Activated CD8-positive, alpha-beta T cell treated with anti-CD3 and anti-CD28 coated beads, Interleukin-2, amount 10 ng/mL, durations not matched to agents 7 days and 5 days (primary cell): ENCODE measurements at regions not wholly inside any gene's neighbourhood (a gene's known extent, or its start where the extent isn't known, plus 50 kb on each side); places are given as distances from the start of the nearest gene placed in this dataset.
"Not testable (repeated sequence)": the region's sequence is repeated elsewhere in the genome, so short reads cannot be mapped to it uniquely, and the experiment has no call there.

Experiments
- ATAC-seq: fragments of 150-1000 bp; cut with Tn5 transposase; one replicate; pipeline ENCODE4 v1.10.0; 2021; ENCODE audit warnings: moderate library complexity
- CTCF ChIA-PET: fragments of 350-600 bp; sonication (Branson Sonifier 250); formaldehyde crosslinking; loops from one replicate; lab custom pipeline; 2021; ENCODE audit warnings: antibody characterized with exemption; lab: Charles Lee
- POLR2A ChIA-PET: fragments of 350-600 bp; sonication (Branson Sonifier 250); formaldehyde crosslinking; loops from one replicate; lab custom pipeline; 2021; ENCODE audit warnings: antibody characterized with exemption; lab: Charles Lee
- DNase-seq: peaks from one replicate; pipeline ENCODE4 v3.0.0-alpha.2; 2020
- H3K27ac Mint-ChIP-seq: one replicate; pipeline ENCODE4 v1.8.0; 2021; ENCODE audit warnings: mild to moderate bottlenecking, mixed read lengths
- H3K27me3 Mint-ChIP-seq: one replicate; pipeline ENCODE4 v1.8.0; 2021; ENCODE audit warnings: low read depth, mixed read lengths
- H3K36me3 Mint-ChIP-seq: one replicate; pipeline ENCODE4 v1.8.0; 2021; ENCODE audit warnings: low read depth, mixed read lengths
- H3K4me1 Mint-ChIP-seq: one replicate; pipeline ENCODE4 v1.8.0; 2021; ENCODE audit warnings: low read depth, mixed read lengths
- H3K4me3 Mint-ChIP-seq: one replicate; pipeline ENCODE4 v1.8.0; 2021; ENCODE audit warnings: mild to moderate bottlenecking, mixed read lengths
- H3K9me3 Mint-ChIP-seq: one replicate; pipeline ENCODE4 v1.8.0; 2022; ENCODE audit warnings: mixed read lengths; ENCODE audit not compliant: insufficient read depth

GRCh38 chrX:40871385-40872082 is 136.2 kb upstream of the MED14 start:
- ChIA-PET CTCF (interaction anchor here (0.6 to 1.7 kb wide), 2 partner anchors 220 to 245 kb away, joined by 3 to 6 read pairs; no protein-coding TSS in a partner anchor), POLR2A (no interaction called here)
- peak overlapping the region; percentile 61 for H3K27ac Mint-ChIP-seq
- no peak for ATAC-seq
- no peaks in the 10 kb centered on the region for H3K36me3 Mint-ChIP-seq
- H3K4me1 Mint-ChIP-seq: peaks cover 5% of the 10 kb centered on the region
- no peaks in the 10 kb centered on the region for H3K9me3 Mint-ChIP-seq
- peaks cover 4% of the 10 kb centered on the region for H3K27me3 Mint-ChIP-seq
- H3K4me3 Mint-ChIP-seq: no peak overlapping the region
- DNase-seq: peak; percentile 19

GRCh38 chrX:40872351-40872750 is 137.0 kb upstream of the MED14 start:
- Mint-ChIP-seq H3K27me3 (peaks cover 2% of the 10 kb centered on the region), H3K9me3 (no peaks in the 10 kb centered on the region), H3K27ac (no peak overlapping the region), H3K4me3 (no peak overlapping the region), H3K36me3 (no peaks in the 10 kb centered on the region), H3K4me1 (peaks cover 5% of the 10 kb centered on the region)
- DNase-seq (no peak), ATAC-seq (no peak)
- ChIA-PET POLR2A (no interaction called here), CTCF (interaction anchor here (1.7 kb wide), 1 partner anchor 244 kb away, joined by 6 read pairs; no protein-coding TSS in a partner anchor)

GRCh38 chrX:40875476-40875875 is 140.1 kb upstream of the MED14 start:
- H3K36me3 Mint-ChIP-seq: no peaks in the 10 kb centered on the region
- POLR2A ChIA-PET: no interaction called here
- no peak overlapping the region for H3K4me3 Mint-ChIP-seq
- H3K4me1 Mint-ChIP-seq: peaks cover 5% of the 10 kb centered on the region
- H3K27ac Mint-ChIP-seq: no peak overlapping the region
- CTCF ChIA-PET: interaction anchor here (1.4 to 1.7 kb wide), 3 partner anchors 81 to 240 kb away, joined by 3 to 5 read pairs (median 3); no protein-coding TSS in a partner anchor
- DNase-seq (no peak), ATAC-seq (no peak)
- no peaks in the 10 kb centered on the region for H3K27me3 Mint-ChIP-seq
- no peaks in the 10 kb centered on the region for H3K9me3 Mint-ChIP-seq

DNA sequence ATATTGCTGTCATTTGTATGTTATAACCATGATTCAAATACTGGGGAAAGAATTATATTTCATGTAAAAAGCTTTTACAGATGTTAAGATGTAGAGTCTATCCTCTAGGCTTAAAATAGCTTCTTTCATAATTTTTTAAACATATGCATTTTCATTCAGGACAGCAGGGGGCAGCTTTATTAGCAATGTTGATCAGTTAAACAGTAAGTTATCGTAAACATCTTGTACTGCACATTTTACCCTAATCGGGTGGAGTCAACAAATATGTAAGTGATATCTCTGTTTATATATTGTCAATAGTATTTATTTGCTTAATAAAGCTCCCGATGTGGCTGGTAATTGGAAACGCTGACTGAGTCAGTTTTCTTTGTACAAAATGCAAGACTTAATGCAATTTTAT is 142.5 kb upstream of the MED14 start:
- ChIA-PET CTCF (interaction anchor here (0.7 to 2.9 kb wide), 15 partner anchors 9 to 334 kb away, joined by 3 to 32 read pairs (median 3); partner anchors contain the start of gene CXorf38), POLR2A (interaction anchor here (0.9 kb wide), 1 partner anchor 207 kb away, joined by 3 read pairs; no protein-coding TSS in a partner anchor)
- Mint-ChIP-seq H3K36me3 (no peaks in the 10 kb centered on the region), H3K4me1 (no peaks in the 10 kb centered on the region), H3K9me3 (no peaks in the 10 kb centered on the region), H3K27ac (no peak overlapping the region), H3K4me3 (no peak overlapping the region), H3K27me3 (no peaks in the 10 kb centered on the region)
- ATAC-seq (no peak), DNase-seq (peak; percentile 23)

- ATAC-seq: no peak
- POLR2A ChIA-PET: no interaction called here
- H3K27ac Mint-ChIP-seq: no peak overlapping the region
Measured at GRCh38 chrX:40878766-40879165, 143.4 kb upstream of the MED14 start.

GRCh38 chrX:40879172-40879571 is 143.8 kb upstream of the MED14 start:
- H3K9me3 Mint-ChIP-seq, H3K36me3 Mint-ChIP-seq, H3K27ac Mint-ChIP-seq, H3K4me1 Mint-ChIP-seq, H3K27me3 Mint-ChIP-seq, ATAC-seq, H3K4me3 Mint-ChIP-seq, DNase-seq, POLR2A ChIA-PET: not testable (repeated sequence)
- CTCF ChIA-PET: interaction anchor here (2.9 kb wide), 1 partner anchor 235 kb away, joined by 32 read pairs; no protein-coding TSS in a partner anchor

More at GRCh38 chrX:40878766-40879165, 143.4 kb upstream of the MED14 start:
- no peaks in the 10 kb centered on the region for H3K27me3 Mint-ChIP-seq
- no peak overlapping the region for H3K4me3 Mint-ChIP-seq
- no peaks in the 10 kb centered on the region for H3K36me3 Mint-ChIP-seq
- no peaks in the 10 kb centered on the region for H3K9me3 Mint-ChIP-seq
- no peak for DNase-seq
- no peaks in the 10 kb centered on the region for H3K4me1 Mint-ChIP-seq
- CTCF ChIA-PET: interaction anchor here (1.2 to 2.9 kb wide), 6 partner anchors 39 to 335 kb away, joined by 3 to 32 read pairs (median 4); partner anchors contain the start of gene CXorf38

DNA sequence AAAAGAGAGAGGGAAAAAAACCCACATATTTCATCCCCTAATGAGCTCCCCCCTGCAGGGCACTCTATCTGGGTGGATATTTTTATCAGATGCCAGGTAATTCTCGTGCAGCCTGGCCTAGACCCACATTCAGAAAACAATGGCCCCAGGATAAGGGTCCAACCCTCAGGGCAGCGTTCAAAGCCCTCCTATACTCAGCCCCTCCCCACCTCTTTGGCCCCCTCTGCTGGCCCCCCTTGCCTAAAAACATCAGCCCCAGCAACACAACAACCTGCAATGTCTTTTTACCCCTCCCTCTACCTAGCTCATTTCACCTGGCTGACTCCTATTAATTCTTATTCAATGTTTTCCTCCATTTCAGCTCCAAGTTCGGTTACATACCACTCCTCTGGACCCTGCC is 145.4 kb upstream of the MED14 start:
- no peaks in the 10 kb centered on the region for H3K27me3 Mint-ChIP-seq
- POLR2A ChIA-PET: no interaction called here
- no peaks in the 10 kb centered on the region for H3K4me1 Mint-ChIP-seq
- ATAC-seq: no peak
- CTCF ChIA-PET: interaction anchor here (0.7 kb wide), 1 partner anchor 235 kb away, joined by 6 read pairs; no protein-coding TSS in a partner anchor
- H3K27ac Mint-ChIP-seq: no peak overlapping the region
- no peaks in the 10 kb centered on the region for H3K9me3 Mint-ChIP-seq
- DNase-seq: no peak
- H3K36me3 Mint-ChIP-seq: no peaks in the 10 kb centered on the region
- H3K4me3 Mint-ChIP-seq: no peak overlapping the region

- Mint-ChIP-seq H3K4me3 (no peak overlapping the region), H3K27me3 (no peaks in the 10 kb centered on the region), H3K36me3 (no peaks in the 10 kb centered on the region), H3K9me3 (no peaks in the 10 kb centered on the region), H3K27ac (no peak overlapping the region), H3K4me1 (peaks cover 2% of the 10 kb centered on the region)
- ATAC-seq (no peak), DNase-seq (no peak)
- CTCF ChIA-PET: no interaction called here
- POLR2A ChIA-PET: no interaction called here
Measured at GRCh38 chrX:40883021-40883619, 147.8 kb upstream of the MED14 start.

DNA sequence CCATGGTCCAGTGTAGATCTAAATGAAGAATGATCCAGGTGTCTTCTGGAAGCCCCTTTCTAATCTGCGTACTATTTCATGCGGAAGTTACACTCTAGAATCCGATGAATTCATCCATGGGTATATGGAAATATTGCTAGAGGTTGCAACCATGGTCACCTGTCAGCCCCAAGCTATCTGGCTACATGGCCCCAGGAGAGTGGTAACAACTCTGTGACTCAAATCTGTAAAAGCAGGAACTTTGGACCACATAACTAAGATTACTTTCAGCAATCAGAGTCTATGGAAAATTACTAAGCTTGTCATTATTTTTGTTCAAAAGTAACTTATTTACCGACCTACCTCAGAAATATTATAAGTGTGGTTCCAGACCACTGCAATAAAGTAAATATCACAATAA is 150.6 kb upstream of the MED14 start:
- no peak overlapping the region for H3K4me3 Mint-ChIP-seq
- H3K27me3 Mint-ChIP-seq: no peaks in the 10 kb centered on the region
- no peaks in the 10 kb centered on the region for H3K36me3 Mint-ChIP-seq
- CTCF ChIA-PET: interaction anchor here (1.0 kb wide), 1 partner anchor 9 kb away, joined by 3 read pairs; no protein-coding TSS in a partner anchor
- H3K4me1 Mint-ChIP-seq: peaks cover 3% of the 10 kb centered on the region
- POLR2A ChIA-PET: no interaction called here
- DNase-seq (no peak), ATAC-seq (no peak)
- H3K9me3 Mint-ChIP-seq: no peaks in the 10 kb centered on the region
- H3K27ac Mint-ChIP-seq: no peak overlapping the region

GRCh38 chrX:40887476-40887875 is 152.1 kb upstream of the MED14 start:
- POLR2A ChIA-PET: no interaction called here
- Mint-ChIP-seq H3K27me3 (no peaks in the 10 kb centered on the region), H3K36me3 (no peaks in the 10 kb centered on the region), H3K4me1 (peaks cover 3% of the 10 kb centered on the region), H3K27ac (no peak overlapping the region), H3K4me3 (no peak overlapping the region), H3K9me3 (peaks cover 9% of the 10 kb centered on the region)
- DNase-seq (no peak), ATAC-seq (no peak)
- CTCF ChIA-PET: no interaction called here

GRCh38 chrX:40891798-40892197 is 156.5 kb upstream of the MED14 start:
- H3K27me3 Mint-ChIP-seq: no peaks in the 10 kb centered on the region
- no peak overlapping the region for H3K27ac Mint-ChIP-seq
- H3K9me3 Mint-ChIP-seq: peaks cover 9% of the 10 kb centered on the region
- H3K36me3 Mint-ChIP-seq: no peaks in the 10 kb centered on the region
- POLR2A ChIA-PET: no interaction called here
- peaks cover 3% of the 10 kb centered on the region for H3K4me1 Mint-ChIP-seq
- DNase-seq (no peak), ATAC-seq (no peak)
- CTCF ChIA-PET: interaction anchor here (1.2 kb wide), 1 partner anchor 14 kb away, joined by 3 read pairs; no protein-coding TSS in a partner anchor
- H3K4me3 Mint-ChIP-seq: no peak overlapping the region
